ENCODE measurements at regions not wholly inside any gene's neighbourhood (a gene's known extent, or its start where the extent isn't known, plus 50 kb on each side); places are given as distances from the start of the nearest gene placed in this dataset.

- WGBS (ENCODE audit: insufficient coverage, low lambda C conversion rate) = 100% methylated on average over 1 of the region's 1 CpG
- H3K4me3 ChIP-seq (ENCODE audit: low read length) = no peak overlapping the region
- no peaks in the 10 kb centered on the region for H3K4me1 ChIP-seq (ENCODE audit: control insufficient read depth, insufficient read depth, low read length)
- H3K27ac ChIP-seq (ENCODE audit: low read length) = no peak overlapping the region
- no peaks in the 10 kb centered on the region for H3K36me3 ChIP-seq (ENCODE audit: control insufficient read depth, insufficient read depth, low read length)
- no peaks in the 10 kb centered on the region for H3K9me3 ChIP-seq (ENCODE audit: control insufficient read depth, low read depth, low read length)
- no peaks in the 10 kb centered on the region for H3K27me3 ChIP-seq (ENCODE audit: control insufficient read depth, insufficient read depth, low read length)
- DNase-seq = no peak
Measured at GRCh38 chr12:66024949-66025348, 105.6 kb downstream of the LLPH start.

GRCh38 chr12:66020481-66020880 lies 110.1 kb downstream of the LLPH start:
- Histone ChIP-seq H3K4me3 (ENCODE audit: low read length) (no peak overlapping the region), H3K36me3 (ENCODE audit: control insufficient read depth, insufficient read depth, low read length) (no peaks in the 10 kb centered on the region), H3K27me3 (ENCODE audit: control insufficient read depth, insufficient read depth, low read length) (peaks cover 9% of the 10 kb centered on the region), H3K27ac (ENCODE audit: low read length) (no peak overlapping the region), H3K4me1 (ENCODE audit: control insufficient read depth, insufficient read depth, low read length) (no peaks in the 10 kb centered on the region), H3K9me3 (ENCODE audit: control insufficient read depth, low read depth, low read length) (no peaks in the 10 kb centered on the region)
- no CpG with 5 or more reads among the region's 12 CpGs for WGBS (ENCODE audit: insufficient coverage, low lambda C conversion rate)
- DNase-seq = no peak

- no peak for DNase-seq
- Histone ChIP-seq H3K9me3 (ENCODE audit: control insufficient read depth, low read depth, low read length) (no peaks in the 10 kb centered on the region), H3K4me3 (ENCODE audit: low read length) (no peak overlapping the region), H3K27me3 (ENCODE audit: control insufficient read depth, insufficient read depth, low read length) (peaks cover 9% of the 10 kb centered on the region), H3K36me3 (ENCODE audit: control insufficient read depth, insufficient read depth, low read length) (no peaks in the 10 kb centered on the region), H3K4me1 (ENCODE audit: control insufficient read depth, insufficient read depth, low read length) (no peaks in the 10 kb centered on the region), H3K27ac (ENCODE audit: low read length) (no peak overlapping the region)
- 100% methylated on average over 2 of the region's 2 CpGs for WGBS (ENCODE audit: insufficient coverage, low lambda C conversion rate)
Measured at GRCh38 chr12:66017736-66018135, 112.8 kb downstream of the LLPH start.
